ENCODE measurements at regions not wholly inside any gene's neighbourhood (a gene's known extent, or its start where the extent isn't known, plus 50 kb on each side); places are given as distances from the start of the nearest gene placed in this dataset.
"Not testable (repeated sequence)": the region's sequence is repeated elsewhere in the genome, so short reads cannot be mapped to it uniquely, and the experiment has no call there.

- DNase-seq: no peak
These were observed 368.9 kb upstream of the MAF start for GRCh38 chr16:79969458-79969857.

- DNase-seq: no peak
These were observed 365.7 kb upstream of the MAF start for GRCh38 chr16:79966226-79966625.

GRCh38 chr16:79965718-79966117, 365.2 kb upstream of the MAF start:
- no peak for DNase-seq

- no peak for DNase-seq
These were observed 363.6 kb upstream of the MAF start for GRCh38 chr16:79964104-79964503.

GRCh38 chr16:79962962-79963361, 362.4 kb upstream of the MAF start:
- DNase-seq: no peak

GRCh38 chr16:79959226-79959625, 358.7 kb upstream of the MAF start:
- DNase-seq: no peak

- no peak for DNase-seq
These were observed 354.6 kb upstream of the MAF start for GRCh38 chr16:79954921-79955705.

- DNase-seq: no peak
These were observed 350.6 kb upstream of the MAF start for GRCh38 chr16:79950932-79951719.

GRCh38 chr16:79949417-79949816, 348.9 kb upstream of the MAF start:
- DNase-seq: no peak

- DNase-seq: no peak
These were observed 347.2 kb upstream of the MAF start for GRCh38 chr16:79947771-79948170.

- DNase-seq: no peak
These were observed 345.7 kb upstream of the MAF start for GRCh38 chr16:79946252-79946651.

- no peak for DNase-seq
These were observed 343.2 kb upstream of the MAF start for GRCh38 chr16:79943736-79944135.

GRCh38 chr16:79938575-79938974, 338.0 kb upstream of the MAF start:
- no peak for DNase-seq

GRCh38 chr16:79937671-79938070, 337.1 kb upstream of the MAF start:
- DNase-seq: not testable (repeated sequence)

GRCh38 chr16:79933603-79934002, 333.1 kb upstream of the MAF start:
- no peak for DNase-seq

GRCh38 chr16:79932572-79932971, 332.0 kb upstream of the MAF start:
- DNase-seq: no peak

- no peak for DNase-seq
These were observed 331.2 kb upstream of the MAF start for GRCh38 chr16:79931721-79932120.

- no peak for DNase-seq
These were observed 328.9 kb upstream of the MAF start for GRCh38 chr16:79929260-79929965.

GRCh38 chr16:79928142-79928873, 327.8 kb upstream of the MAF start:
- DNase-seq: no peak

GRCh38 chr16:79926451-79927205, 326.1 kb upstream of the MAF start:
- DNase-seq: no peak

- DNase-seq: no peak
These were observed 322.9 kb upstream of the MAF start for GRCh38 chr16:79923431-79923830.

- DNase-seq: no peak
These were observed 320.1 kb upstream of the MAF start for GRCh38 chr16:79920685-79921084.
